ENCODE measurements at regions not wholly inside any gene's neighbourhood (a gene's known extent, or its start where the extent isn't known, plus 50 kb on each side); places are given as distances from the start of the nearest gene placed in this dataset.

DNA sequence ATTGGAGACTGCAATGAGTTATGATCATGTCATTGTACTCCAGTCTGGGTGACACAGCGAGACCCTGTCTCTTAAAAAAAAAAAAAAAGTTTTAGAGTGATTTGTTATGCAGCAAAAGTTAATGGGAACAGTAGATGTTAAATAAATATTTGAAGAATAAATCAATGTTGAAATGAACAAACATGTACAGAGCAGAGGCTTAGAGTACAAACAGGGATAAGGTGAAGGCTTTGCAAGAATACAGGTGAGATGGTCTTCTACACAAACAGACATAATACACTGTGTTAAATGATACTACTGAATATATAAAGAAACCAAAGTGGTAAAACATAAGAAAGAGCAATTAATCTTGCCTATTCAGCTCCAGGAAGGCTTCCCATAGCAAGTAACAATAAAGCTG lies 265.4 kb downstream of the CNTN3 start:
- no peak overlapping the region for H3K4me3 ChIP-seq (ENCODE audit: low read depth, low read length)

DNA sequence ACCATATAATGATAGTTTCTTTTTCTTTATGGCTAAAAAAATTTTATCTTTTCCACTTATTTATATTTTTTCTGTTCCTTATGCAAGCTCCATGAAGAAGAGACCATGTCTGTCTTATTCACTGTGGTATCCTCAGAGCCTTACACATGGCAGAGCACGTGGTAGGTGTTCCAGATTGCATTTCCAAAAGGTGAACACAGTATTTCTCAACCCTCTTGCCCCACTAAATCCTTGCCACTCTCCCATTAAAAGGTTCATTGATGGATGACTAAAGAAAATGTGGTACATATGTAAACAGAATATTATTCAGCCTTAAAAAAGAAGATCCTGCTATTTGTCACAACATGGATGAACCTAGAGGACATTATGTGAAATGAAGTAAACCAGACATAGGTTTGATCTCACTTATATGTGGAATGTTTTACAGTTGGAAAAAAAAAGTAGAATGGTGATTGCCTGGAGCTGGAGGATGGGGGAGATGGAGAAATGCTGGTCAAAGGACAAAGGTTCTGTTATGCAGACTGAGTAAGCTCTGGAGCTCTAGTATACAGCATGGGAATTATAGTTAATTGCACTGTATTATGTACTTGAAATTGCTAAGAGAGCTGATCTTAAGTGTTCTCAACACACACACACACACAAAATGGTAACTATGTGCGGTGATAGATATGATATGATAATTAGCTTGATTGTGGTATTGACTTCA lies 266.7 kb downstream of the CNTN3 start:
- no peak overlapping the region for H3K4me3 ChIP-seq (ENCODE audit: low read depth, low read length)
- TF ChIP-seq, protein P1, sequence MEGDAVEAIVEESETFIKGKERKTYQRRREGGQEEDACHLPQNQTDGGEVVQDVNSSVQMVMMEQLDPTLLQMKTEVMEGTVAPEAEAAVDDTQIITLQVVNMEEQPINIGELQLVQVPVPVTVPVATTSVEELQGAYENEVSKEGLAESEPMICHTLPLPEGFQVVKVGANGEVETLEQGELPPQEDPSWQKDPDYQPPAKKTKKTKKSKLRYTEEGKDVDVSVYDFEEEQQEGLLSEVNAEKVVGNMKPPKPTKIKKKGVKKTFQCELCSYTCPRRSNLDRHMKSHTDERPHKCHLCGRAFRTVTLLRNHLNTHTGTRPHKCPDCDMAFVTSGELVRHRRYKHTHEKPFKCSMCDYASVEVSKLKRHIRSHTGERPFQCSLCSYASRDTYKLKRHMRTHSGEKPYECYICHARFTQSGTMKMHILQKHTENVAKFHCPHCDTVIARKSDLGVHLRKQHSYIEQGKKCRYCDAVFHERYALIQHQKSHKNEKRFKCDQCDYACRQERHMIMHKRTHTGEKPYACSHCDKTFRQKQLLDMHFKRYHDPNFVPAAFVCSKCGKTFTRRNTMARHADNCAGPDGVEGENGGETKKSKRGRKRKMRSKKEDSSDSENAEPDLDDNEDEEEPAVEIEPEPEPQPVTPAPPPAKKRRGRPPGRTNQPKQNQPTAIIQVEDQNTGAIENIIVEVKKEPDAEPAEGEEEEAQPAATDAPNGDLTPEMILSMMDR (IDR thresholded peaks at IDR 0.05; ENCODE audit: low read depth, low read length), result no peak

More for the DNA sequence above, 265.4 kb downstream of the CNTN3 start:
- TF ChIP-seq, protein P1 (IDR thresholded peaks at IDR 0.05; ENCODE audit: low read depth, low read length), result no peak

DNA sequence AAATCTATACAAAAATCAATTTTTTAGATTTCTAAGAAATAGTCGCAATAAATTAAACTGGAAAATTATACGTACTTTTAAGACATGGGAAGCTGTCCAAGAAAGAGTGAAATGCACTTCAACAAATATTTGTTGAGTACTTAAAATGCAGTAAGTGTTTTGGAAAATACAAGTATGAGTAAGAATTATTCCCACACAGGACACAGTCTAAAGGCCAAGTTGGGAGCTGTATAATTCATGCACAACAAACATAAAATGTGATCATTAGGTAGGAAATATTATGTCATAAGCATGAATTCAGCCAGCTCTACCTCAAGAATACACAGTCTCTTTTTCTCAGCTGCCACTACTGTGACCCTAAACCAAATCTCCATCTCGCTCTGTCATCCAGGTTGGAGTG lies 267.6 kb downstream of the CNTN3 start:
- TF ChIP-seq, protein P1 (IDR thresholded peaks at IDR 0.05; ENCODE audit: low read depth, low read length), result no peak
- no peak overlapping the region for H3K4me3 ChIP-seq (ENCODE audit: low read depth, low read length)

DNA sequence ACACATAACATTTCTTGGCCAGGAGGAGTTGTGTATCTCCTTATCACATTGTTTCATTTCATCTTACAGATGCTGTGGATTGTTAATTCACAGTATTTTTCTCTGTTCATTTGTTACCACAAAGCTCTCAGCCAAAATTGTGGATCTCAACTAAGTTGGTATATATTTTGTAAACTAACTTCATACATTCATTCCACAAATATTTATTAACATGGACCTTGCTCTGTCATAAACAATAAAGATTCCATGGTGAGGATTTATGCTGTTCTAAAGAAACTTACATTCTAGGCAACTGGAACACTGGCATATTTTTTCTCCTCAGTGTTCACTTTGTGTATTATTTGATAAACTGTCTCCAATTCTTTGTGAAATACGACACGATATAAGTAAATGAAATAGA lies 268.8 kb downstream of the CNTN3 start:
- no peak overlapping the region for H3K4me3 ChIP-seq (ENCODE audit: low read depth, low read length)
- TF ChIP-seq, protein P1 (IDR thresholded peaks at IDR 0.05; ENCODE audit: low read depth, low read length), result no peak

DNA sequence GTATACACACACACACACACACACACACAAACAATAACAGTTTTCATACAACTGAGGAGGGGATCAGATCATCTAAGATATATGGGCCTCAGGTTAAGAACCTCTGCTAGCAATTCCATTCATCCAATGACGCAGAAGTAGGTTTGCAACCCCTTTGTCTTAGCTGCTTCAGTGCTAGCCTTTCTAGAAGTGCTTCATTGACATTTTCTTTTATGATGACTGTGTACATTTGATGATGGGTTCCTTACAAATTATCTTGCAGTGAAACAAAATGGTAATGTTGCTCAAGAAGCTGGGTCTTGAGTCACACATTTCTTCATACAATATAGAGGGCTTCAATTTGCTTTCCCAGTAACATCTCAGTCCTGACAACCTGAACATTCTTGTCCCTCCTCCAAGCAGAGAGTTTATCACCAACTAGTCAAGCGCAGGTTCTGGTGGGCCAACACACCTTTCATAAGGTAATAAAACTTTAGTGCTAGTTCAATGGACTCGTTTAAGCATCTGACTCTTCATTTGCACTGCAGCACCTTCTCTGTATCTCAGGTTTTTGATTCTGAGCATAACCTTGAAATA lies 269.5 kb downstream of the CNTN3 start:
- TF ChIP-seq, protein P1 (IDR thresholded peaks at IDR 0.05; ENCODE audit: low read depth, low read length), result no peak

DNA sequence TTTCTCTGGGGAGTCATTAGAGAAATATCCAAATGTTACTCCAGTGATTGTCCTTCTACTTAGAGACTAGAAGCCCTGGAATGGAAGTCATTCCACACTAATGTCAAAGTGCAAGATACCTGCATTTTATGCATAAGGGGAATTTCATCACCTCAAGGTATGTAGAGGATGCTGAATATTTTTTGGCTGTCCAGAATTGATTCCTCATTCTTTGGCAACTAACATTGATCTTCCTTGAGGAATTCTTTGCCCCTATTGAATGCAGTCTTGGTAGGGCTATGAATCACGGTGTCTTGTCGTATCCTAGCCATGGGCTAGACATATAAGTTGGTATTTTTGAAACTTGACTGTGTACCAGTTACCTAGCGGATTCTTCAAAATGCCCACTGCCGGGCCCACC lies 271.1 kb downstream of the CNTN3 start:
- H3K4me3 ChIP-seq (ENCODE audit: low read depth, low read length), result no peak overlapping the region
- TF ChIP-seq, protein P1 (IDR thresholded peaks at IDR 0.05; ENCODE audit: low read depth, low read length), result no peak

More for the DNA sequence above, 269.5 kb downstream of the CNTN3 start:
- H3K4me3 ChIP-seq (ENCODE audit: low read depth, low read length), result no peak overlapping the region

DNA sequence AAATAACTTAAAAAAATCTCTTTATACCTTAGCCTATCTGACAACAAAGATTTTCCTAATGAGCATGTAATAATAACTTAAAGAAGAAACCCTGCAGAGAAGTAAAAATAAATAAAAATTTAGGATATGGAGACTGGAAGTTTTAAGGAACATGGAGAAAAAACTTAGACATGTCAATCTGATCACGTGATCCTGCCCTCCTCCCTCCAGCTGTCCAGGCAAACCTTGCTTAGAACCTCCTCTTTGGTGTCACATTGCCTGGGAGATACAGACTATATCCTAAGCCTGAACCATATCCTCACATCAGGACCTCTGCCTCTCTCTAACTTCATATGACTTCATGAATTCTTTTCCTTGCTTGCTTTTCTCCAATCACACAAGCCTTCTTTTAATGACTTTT lies 275.5 kb downstream of the CNTN3 start:
- TF ChIP-seq, protein P1 (IDR thresholded peaks at IDR 0.05; ENCODE audit: low read depth, low read length), result no peak
- no peak overlapping the region for H3K4me3 ChIP-seq (ENCODE audit: low read depth, low read length)

Measured in WI38 (cell line).